ENCODE measurements at regions not wholly inside any gene's neighbourhood (a gene's known extent, or its start where the extent isn't known, plus 50 kb on each side); places are given as distances from the start of the nearest gene placed in this dataset.

DNA sequence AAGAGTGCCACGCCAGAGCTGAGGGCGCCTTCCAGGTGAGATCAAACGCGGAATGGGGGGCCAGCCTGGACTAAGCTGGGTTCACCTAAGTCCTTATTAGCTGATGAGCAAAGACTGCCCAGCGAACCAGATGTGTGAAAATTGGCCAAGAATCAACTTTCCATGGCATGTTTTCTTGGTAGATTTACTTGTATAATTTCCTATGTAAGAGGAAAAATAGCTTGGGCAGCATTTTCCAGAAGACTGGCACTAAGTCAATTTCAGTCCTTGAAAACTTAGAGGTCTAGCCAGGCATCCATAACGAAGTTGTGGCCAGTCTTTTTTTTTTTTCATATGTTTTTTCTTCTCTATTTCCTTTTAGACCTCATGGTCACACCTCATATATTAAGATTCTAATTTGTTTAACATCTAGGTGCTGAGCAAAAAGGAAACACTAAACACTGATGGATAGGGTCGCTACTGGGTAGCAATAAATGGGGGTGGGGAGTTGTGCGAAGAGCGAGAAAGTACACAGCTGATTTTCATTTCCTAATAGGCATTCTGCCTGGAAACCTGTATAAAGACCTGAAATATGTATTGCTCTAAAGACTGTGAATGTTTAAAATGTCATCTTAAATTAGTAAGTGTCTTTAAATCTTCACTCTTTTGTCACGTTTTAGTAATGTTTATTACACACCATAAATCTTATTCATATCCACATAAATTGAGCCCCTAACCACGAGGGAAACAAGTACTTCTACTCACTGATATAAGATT is 188.8 kb downstream of the CD83 start:
- 28% methylated on average over 11 of the region's 11 CpGs for WGBS (ENCODE audit: low lambda C conversion rate)
- Histone ChIP-seq H3K4me3 (replicated peaks in 1 of 3; ENCODE audit: insufficient read depth in 1 of 3, low read depth in 2 of 3, low read length in 3 of 3) (no peak overlapping the region), H3K9ac (ENCODE audit: insufficient read depth, low read depth, low read length) (no peak overlapping the region), H2AFZ (ENCODE audit: low read length) (no peak overlapping the region), H3K27me3 (ENCODE audit: control insufficient read depth in 1 of 2, insufficient read depth in 2 of 2, low read length in 2 of 2) (peaks cover 0 to 8% of the 10 kb centered on the region in 2 experiments; a peak in 2 of 5 replicates), H3K79me2 (ENCODE audit: insufficient read depth, low read length) (no peaks in the 10 kb centered on the region), H3K4me1 (ENCODE audit: insufficient read depth, low read length) (peaks cover 11% of the 10 kb centered on the region), H4K20me1 (ENCODE audit: insufficient read depth, low read length) (no peaks in the 10 kb centered on the region), H3K9me3 (ENCODE audit: low read length) (no peaks in the 10 kb centered on the region), H3K36me3 (replicated peaks in 1 of 2; ENCODE audit: control insufficient read depth in 1 of 2, insufficient read depth in 2 of 2, low read length in 2 of 2) (no peaks in the 10 kb centered on the region), H3K27ac (ENCODE audit: extremely low read length, insufficient read depth, low read length) (no peak overlapping the region), H3K4me2 (ENCODE audit: low read depth, low read length) (no peak overlapping the region)
- DNase-seq (ENCODE audit: low spot score), result no peak
- ChIA-PET POLR2A (no interaction called here), CTCF (ENCODE audit: low intra/inter-chr PET ratio, low total read pairs) (interaction anchor here (0.7 kb wide), 1 partner anchor 11 kb away, joined by 3 read pairs; no protein-coding TSS in a partner anchor)
- TF ChIP-seq MAFF (IDR thresholded peaks at IDR 0.05; ENCODE audit: low read depth, low read length) (0 out of 2 replicates have a peak, but pooled peaks have one; percentile 21), ZFP90 (CRISPR knock-in tag; IDR thresholded peaks at IDR 0.05; ENCODE audit: borderline replicate concordance) (no peak), MAFK (conservative IDR thresholded peaks at IDR 0.05 in 1 of 2, IDR thresholded peaks at IDR 0.05 in 1 of 2; ENCODE audit: low read length in 2 of 2) (peak in 1 of 2 experiments; percentile 20; a peak in 1 of 4 replicates)
- FAIRE-seq, result no peak
- in situ Hi-C loops (cut with HindIII; ENCODE audit: extremely low pct_ligation_motif_present, low pct_unique_long_range_greater_than_20kb), result no loop called here
- intact Hi-C loops (cut with micrococcal nuclease; ENCODE audit: unreplicated experiment), result no loop called here
- no peak for ATAC-seq
- BruUV-seq (replicated peaks), result no TSS peak

DNA sequence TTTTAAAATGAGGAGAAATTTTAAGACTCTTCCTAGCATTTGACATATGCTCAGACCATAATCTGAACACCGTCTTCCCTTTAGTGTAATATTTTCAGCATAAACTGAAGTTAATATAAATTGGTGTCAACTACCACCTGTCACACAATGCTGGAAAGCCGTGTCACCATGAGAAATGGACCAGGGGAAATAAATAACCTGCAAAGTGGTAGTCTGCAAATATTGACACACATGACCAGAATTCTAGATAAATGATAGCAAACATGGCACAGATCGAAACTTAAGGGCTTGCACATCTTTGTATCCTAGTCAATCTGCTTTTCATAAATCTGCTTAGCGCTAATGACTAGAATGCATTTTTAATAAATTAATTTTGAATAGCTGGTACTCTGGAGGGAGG is 191.9 kb downstream of the CD83 start:
- no peak for DNase-seq (ENCODE audit: low spot score)
- intact Hi-C loops (cut with micrococcal nuclease; ENCODE audit: unreplicated experiment) (no loop called here), in situ Hi-C loops (cut with HindIII; ENCODE audit: extremely low pct_ligation_motif_present, low pct_unique_long_range_greater_than_20kb) (no loop called here)
- H3K9me3 ChIP-seq (ENCODE audit: low read length), result no peaks in the 10 kb centered on the region
- no peak for FAIRE-seq
- ChIA-PET CTCF (ENCODE audit: low intra/inter-chr PET ratio, low total read pairs) (no interaction called here), POLR2A (no interaction called here)
- 62% methylated on average over 4 of the region's 4 CpGs for WGBS (ENCODE audit: low lambda C conversion rate)
- H3K4me1 ChIP-seq (ENCODE audit: insufficient read depth, low read length), result peaks cover 11% of the 10 kb centered on the region
- H3K79me2 ChIP-seq (ENCODE audit: insufficient read depth, low read length), result no peaks in the 10 kb centered on the region
- H3K27me3 ChIP-seq (ENCODE audit: control insufficient read depth in 1 of 2, insufficient read depth in 2 of 2, low read length in 2 of 2), result peaks cover 0 to 11% of the 10 kb centered on the region in 2 experiments; a peak in 2 of 5 replicates
- H3K27ac ChIP-seq (ENCODE audit: extremely low read length, insufficient read depth, low read length), result no peak overlapping the region
- no peak for TF ChIP-seq KDM3A (CRISPR knock-in tag; IDR thresholded peaks at IDR 0.05; ENCODE audit: low read depth)
- no peak for TF ChIP-seq ISL2 (CRISPR knock-in tag; IDR thresholded peaks at IDR 0.05)
- TF ChIP-seq, protein P1, sequence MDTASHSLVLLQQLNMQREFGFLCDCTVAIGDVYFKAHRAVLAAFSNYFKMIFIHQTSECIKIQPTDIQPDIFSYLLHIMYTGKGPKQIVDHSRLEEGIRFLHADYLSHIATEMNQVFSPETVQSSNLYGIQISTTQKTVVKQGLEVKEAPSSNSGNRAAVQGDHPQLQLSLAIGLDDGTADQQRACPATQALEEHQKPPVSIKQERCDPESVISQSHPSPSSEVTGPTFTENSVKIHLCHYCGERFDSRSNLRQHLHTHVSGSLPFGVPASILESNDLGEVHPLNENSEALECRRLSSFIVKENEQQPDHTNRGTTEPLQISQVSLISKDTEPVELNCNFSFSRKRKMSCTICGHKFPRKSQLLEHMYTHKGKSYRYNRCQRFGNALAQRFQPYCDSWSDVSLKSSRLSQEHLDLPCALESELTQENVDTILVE (CRISPR knock-in tag; IDR thresholded peaks at IDR 0.05), result no peak
- TF ChIP-seq BCL6 (CRISPR knock-in tag; IDR thresholded peaks at IDR 0.05), result no peak
- no peak for TF ChIP-seq ZNF264 (CRISPR knock-in tag; IDR thresholded peaks at IDR 0.05)
- no peak for TF ChIP-seq SP5 (CRISPR knock-in tag; IDR thresholded peaks at IDR 0.05; ENCODE audit: borderline replicate concordance, low read depth)
- TF ChIP-seq, protein P2, sequence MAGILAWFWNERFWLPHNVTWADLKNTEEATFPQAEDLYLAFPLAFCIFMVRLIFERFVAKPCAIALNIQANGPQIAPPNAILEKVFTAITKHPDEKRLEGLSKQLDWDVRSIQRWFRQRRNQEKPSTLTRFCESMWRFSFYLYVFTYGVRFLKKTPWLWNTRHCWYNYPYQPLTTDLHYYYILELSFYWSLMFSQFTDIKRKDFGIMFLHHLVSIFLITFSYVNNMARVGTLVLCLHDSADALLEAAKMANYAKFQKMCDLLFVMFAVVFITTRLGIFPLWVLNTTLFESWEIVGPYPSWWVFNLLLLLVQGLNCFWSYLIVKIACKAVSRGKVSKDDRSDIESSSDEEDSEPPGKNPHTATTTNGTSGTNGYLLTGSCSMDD (CRISPR knock-in tag; IDR thresholded peaks at IDR 0.05), result no peak
- TF ChIP-seq ZNF720 (CRISPR knock-in tag; IDR thresholded peaks at IDR 0.05), result no peak
- TF ChIP-seq HNF4G (IDR thresholded peaks at IDR 0.05; ENCODE audit: borderline replicate concordance, low read depth, low read length), result no peak
- no peak for TF ChIP-seq HNF4G (CRISPR knock-in tag; IDR thresholded peaks at IDR 0.05; ENCODE audit: borderline replicate concordance, low read depth)
- TF ChIP-seq ZNF674 (CRISPR knock-in tag; IDR thresholded peaks at IDR 0.05; ENCODE audit: low read depth), result no peak
- TF ChIP-seq ZNF224 (CRISPR knock-in tag; IDR thresholded peaks at IDR 0.05), result no peak
- no peak for TF ChIP-seq RXRB (CRISPR knock-in tag; IDR thresholded peaks at IDR 0.05; ENCODE audit: borderline replicate concordance)
- no peak overlapping the region for H3K4me3 ChIP-seq (replicated peaks in 1 of 3; ENCODE audit: insufficient read depth in 1 of 3, low read depth in 2 of 3, low read length in 3 of 3)
- H3K9ac ChIP-seq (ENCODE audit: insufficient read depth, low read depth, low read length), result no peak overlapping the region
- no peak overlapping the region for H2AFZ ChIP-seq (ENCODE audit: low read length)
- no peaks in the 10 kb centered on the region for H4K20me1 ChIP-seq (ENCODE audit: insufficient read depth, low read length)
- H3K4me2 ChIP-seq (ENCODE audit: low read depth, low read length), result no peak overlapping the region
- BruUV-seq (replicated peaks), result no TSS peak
- H3K36me3 ChIP-seq (replicated peaks in 1 of 2; ENCODE audit: control insufficient read depth in 1 of 2, insufficient read depth in 2 of 2, low read length in 2 of 2), result no peaks in the 10 kb centered on the region
- no peak for ATAC-seq

Data from HepG2 (cell line).